ENCODE measurements at regions not wholly inside any gene's neighbourhood (a gene's known extent, or its start where the extent isn't known, plus 50 kb on each side); places are given as distances from the start of the nearest gene placed in this dataset.

DNA sequence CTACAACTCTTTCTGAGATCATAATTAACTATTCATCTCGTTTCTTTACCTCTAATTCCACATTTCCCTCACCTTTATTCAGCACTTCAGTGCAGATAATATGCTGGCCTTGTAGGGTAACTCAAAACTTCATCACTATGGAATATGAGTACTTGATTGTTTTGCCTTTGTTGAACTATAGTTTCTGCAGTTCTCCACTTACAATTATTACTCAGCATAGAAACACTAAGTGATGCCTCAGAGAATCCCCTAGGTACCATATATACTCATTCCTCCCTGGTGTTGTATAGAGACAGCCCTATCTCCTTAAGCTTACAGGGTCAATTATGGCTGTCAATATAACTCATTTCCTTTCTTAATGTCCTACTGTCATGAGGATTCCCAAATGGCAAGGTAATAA, 380.6 kb upstream of the RBMS3 start:
- TF ChIP-seq POLR2A (IDR thresholded peaks at IDR 0.05; ENCODE audit: extremely low read depth, insufficient read length) (no peak), MYC (IDR thresholded peaks at IDR 0.05; ENCODE audit: low read depth, low read length) (no peak)
- TF ChIP-seq, protein P1, sequence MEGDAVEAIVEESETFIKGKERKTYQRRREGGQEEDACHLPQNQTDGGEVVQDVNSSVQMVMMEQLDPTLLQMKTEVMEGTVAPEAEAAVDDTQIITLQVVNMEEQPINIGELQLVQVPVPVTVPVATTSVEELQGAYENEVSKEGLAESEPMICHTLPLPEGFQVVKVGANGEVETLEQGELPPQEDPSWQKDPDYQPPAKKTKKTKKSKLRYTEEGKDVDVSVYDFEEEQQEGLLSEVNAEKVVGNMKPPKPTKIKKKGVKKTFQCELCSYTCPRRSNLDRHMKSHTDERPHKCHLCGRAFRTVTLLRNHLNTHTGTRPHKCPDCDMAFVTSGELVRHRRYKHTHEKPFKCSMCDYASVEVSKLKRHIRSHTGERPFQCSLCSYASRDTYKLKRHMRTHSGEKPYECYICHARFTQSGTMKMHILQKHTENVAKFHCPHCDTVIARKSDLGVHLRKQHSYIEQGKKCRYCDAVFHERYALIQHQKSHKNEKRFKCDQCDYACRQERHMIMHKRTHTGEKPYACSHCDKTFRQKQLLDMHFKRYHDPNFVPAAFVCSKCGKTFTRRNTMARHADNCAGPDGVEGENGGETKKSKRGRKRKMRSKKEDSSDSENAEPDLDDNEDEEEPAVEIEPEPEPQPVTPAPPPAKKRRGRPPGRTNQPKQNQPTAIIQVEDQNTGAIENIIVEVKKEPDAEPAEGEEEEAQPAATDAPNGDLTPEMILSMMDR (IDR thresholded peaks at IDR 0.05; ENCODE audit: low read depth, low read length), result no peak
- TF ChIP-seq, protein P2, sequence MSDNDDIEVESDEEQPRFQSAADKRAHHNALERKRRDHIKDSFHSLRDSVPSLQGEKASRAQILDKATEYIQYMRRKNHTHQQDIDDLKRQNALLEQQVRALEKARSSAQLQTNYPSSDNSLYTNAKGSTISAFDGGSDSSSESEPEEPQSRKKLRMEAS (IDR thresholded peaks at IDR 0.05; ENCODE audit: low read depth, low read length), result no peak
